Kidney epithelial cell (primary cell): ENCODE measurements at regions not wholly inside any gene's neighbourhood (a gene's known extent, or its start where the extent isn't known, plus 50 kb on each side); places are given as distances from the start of the nearest gene placed in this dataset.

Experiments used
- DNase-seq: peaks from one replicate; pipeline ENCODE4 v3.0.0-alpha.2; 2010; ENCODE audit warnings: low read depth
- H3K27me3 ChIP-seq: 2 replicates; pipeline ENCODE4 v1.6.0; 2011; ENCODE audit warnings: low read length; ENCODE audit not compliant: control insufficient read depth, insufficient read depth
- H3K36me3 ChIP-seq: 2 replicates; pipeline ENCODE4 v1.5.1; 2011; ENCODE audit warnings: low read length; ENCODE audit not compliant: control insufficient read depth, insufficient read depth
- H3K4me3 ChIP-seq: 2 replicates; pipeline ENCODE4 v1.5.1; 2011; ENCODE audit warnings: low read depth, mild to moderate bottlenecking, control low read depth, low read length
- CTCF ChIP-seq: IDR thresholded peaks from 2 replicates; pipeline ENCODE4 v1.5.1; 2011; ENCODE audit warnings: mild to moderate bottlenecking, moderate library complexity, low read length, control low read depth, inconsistent platforms; ENCODE audit not compliant: insufficient read depth, poor library complexity, severe bottlenecking

GRCh38 chr20:37624963-37625362, 68.9 kb upstream of the CTNNBL1 start:
- peaks cover 5% of the 10 kb centered on the region for H3K27me3 ChIP-seq
- H3K36me3 ChIP-seq, result no peaks in the 10 kb centered on the region
- H3K4me3 ChIP-seq, result no peak overlapping the region
- no peak for DNase-seq
- TF ChIP-seq CTCF, result no peak

GRCh38 chr20:37622728-37623127, 71.1 kb upstream of the CTNNBL1 start:
- no peak for TF ChIP-seq CTCF
- Histone ChIP-seq H3K27me3 (peaks cover 7% of the 10 kb centered on the region), H3K4me3 (no peak overlapping the region), H3K36me3 (no peaks in the 10 kb centered on the region)
- DNase-seq, result no peak

GRCh38 chr20:37619496-37619895, 74.3 kb upstream of the CTNNBL1 start:
- Histone ChIP-seq H3K36me3 (no peaks in the 10 kb centered on the region), H3K4me3 (no peak overlapping the region), H3K27me3 (peaks cover 7% of the 10 kb centered on the region)
- TF ChIP-seq CTCF, result no peak
- DNase-seq, result no peak

- H3K36me3 ChIP-seq, result no peaks in the 10 kb centered on the region
- no peak overlapping the region for H3K4me3 ChIP-seq
- DNase-seq, result no peak
- H3K27me3 ChIP-seq, result peaks cover 7% of the 10 kb centered on the region
- no peak for TF ChIP-seq CTCF
These were observed 77.8 kb upstream of the CTNNBL1 start for GRCh38 chr20:37616110-37616425.

- no peak for DNase-seq
These were observed 78.3 kb upstream of the CTNNBL1 start for GRCh38 chr20:37615340-37616109.

More at GRCh38 chr20:37615340-37616109, 78.3 kb upstream of the CTNNBL1 start:
- Histone ChIP-seq H3K36me3 (no peaks in the 10 kb centered on the region), H3K27me3 (peaks cover 3% of the 10 kb centered on the region), H3K4me3 (no peak overlapping the region)
- peak; percentile 62 for TF ChIP-seq CTCF
